ENCODE measurements at regions not wholly inside any gene's neighbourhood (a gene's known extent, or its start where the extent isn't known, plus 50 kb on each side); places are given as distances from the start of the nearest gene placed in this dataset.

- 16 to 49% methylated on average over 20 of the region's 20 CpGs for WGBS, 2 donors
- H3K36me3 ChIP-seq = no peaks in the 10 kb centered on the region
- H3K9me3 ChIP-seq = no peaks in the 10 kb centered on the region
- H3K27me3 ChIP-seq = peaks cover 17 to 43% (median 23%) of the 10 kb centered on the region in 3 donors
- DNase-seq = no peak
- H3K4me3 ChIP-seq = no peak overlapping the region
- peaks cover 0 to 8% (median 6%) of the 10 kb centered on the region in 4 donors for H3K4me1 ChIP-seq
- TF ChIP-seq, protein P1, sequence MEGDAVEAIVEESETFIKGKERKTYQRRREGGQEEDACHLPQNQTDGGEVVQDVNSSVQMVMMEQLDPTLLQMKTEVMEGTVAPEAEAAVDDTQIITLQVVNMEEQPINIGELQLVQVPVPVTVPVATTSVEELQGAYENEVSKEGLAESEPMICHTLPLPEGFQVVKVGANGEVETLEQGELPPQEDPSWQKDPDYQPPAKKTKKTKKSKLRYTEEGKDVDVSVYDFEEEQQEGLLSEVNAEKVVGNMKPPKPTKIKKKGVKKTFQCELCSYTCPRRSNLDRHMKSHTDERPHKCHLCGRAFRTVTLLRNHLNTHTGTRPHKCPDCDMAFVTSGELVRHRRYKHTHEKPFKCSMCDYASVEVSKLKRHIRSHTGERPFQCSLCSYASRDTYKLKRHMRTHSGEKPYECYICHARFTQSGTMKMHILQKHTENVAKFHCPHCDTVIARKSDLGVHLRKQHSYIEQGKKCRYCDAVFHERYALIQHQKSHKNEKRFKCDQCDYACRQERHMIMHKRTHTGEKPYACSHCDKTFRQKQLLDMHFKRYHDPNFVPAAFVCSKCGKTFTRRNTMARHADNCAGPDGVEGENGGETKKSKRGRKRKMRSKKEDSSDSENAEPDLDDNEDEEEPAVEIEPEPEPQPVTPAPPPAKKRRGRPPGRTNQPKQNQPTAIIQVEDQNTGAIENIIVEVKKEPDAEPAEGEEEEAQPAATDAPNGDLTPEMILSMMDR (IDR thresholded peaks at IDR 0.05) = no peak
- TF ChIP-seq EP300 (IDR thresholded peaks at IDR 0.05) = no peak
- no peak for TF ChIP-seq POLR2AphosphoS5 (IDR thresholded peaks at IDR 0.05)
- no peak for TF ChIP-seq POLR2A (IDR thresholded peaks at IDR 0.05)
- intact Hi-C loops (cut with DNase I) = no loop called here
- no peak overlapping the region for H3K27ac ChIP-seq
Observed at GRCh38 chr20:46810448-46811223, 84.0 kb upstream of the EYA2 start.

DNA sequence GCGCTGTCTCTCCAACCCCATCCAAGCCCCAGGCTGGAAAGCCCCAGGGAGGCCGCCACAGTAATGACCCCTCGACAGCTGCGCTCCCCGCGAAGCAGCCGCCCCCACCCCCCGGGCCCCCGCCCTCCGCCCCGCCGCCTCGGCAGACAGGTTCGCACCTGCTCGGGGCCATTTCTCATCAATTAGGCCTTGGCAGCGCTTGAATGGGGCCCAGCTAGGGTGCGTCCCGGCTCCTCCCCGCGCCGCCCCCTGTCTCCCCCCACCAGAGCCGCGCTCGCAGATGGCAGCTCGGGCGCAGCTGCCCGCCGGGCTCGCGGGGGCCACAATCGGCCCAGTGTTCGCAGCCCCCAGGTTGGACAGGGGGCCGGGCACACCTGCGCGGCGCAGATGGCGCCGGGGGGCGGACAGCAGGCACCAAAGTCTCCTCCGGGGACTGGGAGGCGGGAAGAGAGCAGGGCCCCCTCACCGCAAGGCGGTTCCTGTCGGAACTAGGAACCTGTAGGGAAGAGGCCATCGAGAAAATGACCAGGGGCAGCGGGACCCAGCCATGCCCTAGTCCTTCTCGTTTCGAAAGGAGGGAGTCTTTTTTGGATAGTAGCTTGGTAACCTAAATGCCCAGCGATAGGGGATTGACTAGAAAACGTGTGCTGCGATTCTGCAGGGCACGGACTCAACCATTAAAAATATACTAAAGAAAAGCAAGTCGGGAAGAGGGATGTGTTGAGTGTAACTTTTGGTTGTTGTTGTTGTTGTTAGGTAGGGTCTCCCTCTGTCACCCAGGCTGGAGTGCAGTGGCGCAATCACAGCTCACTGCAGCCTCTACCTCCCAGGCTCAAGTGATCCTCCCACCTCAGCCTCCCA is 83.2 kb upstream of the EYA2 start:
- H3K27me3 ChIP-seq = peaks cover 17 to 49% (median 23%) of the 10 kb centered on the region in 3 donors
- intact Hi-C loops (cut with DNase I) = no loop called here
- TF ChIP-seq, protein P1 (IDR thresholded peaks at IDR 0.05) = no peak
- TF ChIP-seq POLR2A (IDR thresholded peaks at IDR 0.05) (no peak), POLR2AphosphoS5 (IDR thresholded peaks at IDR 0.05) (no peak), EP300 (IDR thresholded peaks at IDR 0.05) (no peak)
- peak overlapping the region in 3 of 4 donors; percentile 9 to 31 (median 27) for H3K4me3 ChIP-seq
- no peak for DNase-seq
- no peaks in the 10 kb centered on the region for H3K36me3 ChIP-seq
- H3K27ac ChIP-seq = no peak overlapping the region
- H3K9me3 ChIP-seq = no peaks in the 10 kb centered on the region
- WGBS, 2 donors = 6 to 11% methylated on average over 54 of the region's 54 CpGs
- H3K4me1 ChIP-seq = peaks cover 0 to 8% (median 6%) of the 10 kb centered on the region in 4 donors

DNA sequence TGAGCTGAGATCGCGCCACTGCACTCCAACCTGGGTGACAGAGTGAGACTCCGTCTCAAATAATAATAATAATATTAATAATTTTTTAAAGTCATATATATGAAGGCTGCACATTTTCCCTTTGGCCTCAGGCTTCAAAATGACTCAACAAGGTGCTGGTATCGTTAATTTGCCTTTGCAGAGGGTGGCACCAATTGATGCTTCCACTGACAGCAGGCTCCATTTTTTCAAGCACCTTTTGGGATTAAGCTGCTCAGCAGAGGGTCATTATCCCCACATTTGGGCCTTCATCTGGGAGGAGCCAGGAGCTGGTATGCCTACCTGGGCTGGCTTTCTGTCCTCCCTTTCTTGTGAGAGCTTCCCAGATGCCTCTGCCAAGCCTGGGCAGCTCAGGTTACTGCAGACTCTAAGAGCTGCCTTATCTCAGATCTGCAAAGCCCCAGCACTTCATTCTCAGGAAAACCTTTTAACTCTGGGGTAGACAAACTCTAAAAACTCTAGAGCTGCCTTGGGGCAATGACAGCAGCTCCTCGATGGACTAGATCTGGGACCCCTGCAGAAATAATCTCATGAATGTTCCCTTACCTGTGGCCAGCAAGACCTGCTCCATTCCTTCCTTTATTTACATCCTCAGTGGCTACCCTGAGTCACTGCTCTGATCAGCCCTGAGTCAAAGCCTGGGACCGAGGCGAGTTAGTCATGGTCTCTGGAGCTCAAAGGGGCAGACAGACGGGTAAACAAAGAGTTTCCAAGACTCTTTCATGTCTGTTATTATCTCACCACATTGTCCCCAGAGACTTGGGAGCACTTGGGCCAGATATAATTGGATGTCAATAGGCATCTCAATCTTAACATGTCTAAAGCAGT is 80.0 kb upstream of the EYA2 start:
- H3K27ac ChIP-seq = no peak overlapping the region
- DNase-seq = no peak
- H3K4me3 ChIP-seq = no peak overlapping the region
- no peaks in the 10 kb centered on the region for H3K9me3 ChIP-seq
- intact Hi-C loops (cut with DNase I) = no loop called here
- no peak for TF ChIP-seq POLR2AphosphoS5 (IDR thresholded peaks at IDR 0.05)
- peaks cover 17 to 49% (median 23%) of the 10 kb centered on the region in 3 donors for H3K27me3 ChIP-seq
- WGBS, 2 donors = 51 to 58% methylated on average over 8 of the region's 8 CpGs
- H3K4me1 ChIP-seq = peaks cover 0 to 8% (median 6%) of the 10 kb centered on the region in 4 donors
- H3K36me3 ChIP-seq = no peaks in the 10 kb centered on the region

- WGBS, 2 donors = 62 to 82% methylated on average over 5 of the region's 5 CpGs
- DNase-seq = no peak
Observed at GRCh38 chr20:46816097-46816496, 78.5 kb upstream of the EYA2 start.

More at GRCh38 chr20:46816097-46816496, 78.5 kb upstream of the EYA2 start:
- Histone ChIP-seq H3K4me3 (no peak overlapping the region), H3K36me3 (no peaks in the 10 kb centered on the region), H3K27ac (no peak overlapping the region), H3K27me3 (peaks cover 14 to 41% (median 18%) of the 10 kb centered on the region in 3 donors), H3K9me3 (no peaks in the 10 kb centered on the region), H3K4me1 (peaks cover 0 to 7% (median 5%) of the 10 kb centered on the region in 4 donors)
- TF ChIP-seq, protein P1 (IDR thresholded peaks at IDR 0.05) = no peak
- TF ChIP-seq POLR2AphosphoS5 (IDR thresholded peaks at IDR 0.05) (no peak), EP300 (IDR thresholded peaks at IDR 0.05) (no peak)
- intact Hi-C loops (cut with DNase I) = no loop called here
